Urinary bladder (tissue), 3 donors: ENCODE measurements at regions not wholly inside any gene's neighbourhood (a gene's known extent, or its start where the extent isn't known, plus 50 kb on each side); places are given as distances from the start of the nearest gene placed in this dataset.
"Not testable (repeated sequence)": the region's sequence is repeated elsewhere in the genome, so short reads cannot be mapped to it uniquely, and the experiment has no call there.

Experiments
- DNase-seq: peaks from one replicate; pipeline ENCODE4 v3.0.0-alpha.2; 2015; ENCODE audit errors: extremely low spot score
- H3K27ac ChIP-seq: one replicate; pipeline ENCODE4 v1.5.1; 2013; ENCODE audit warnings: low read depth, mild to moderate bottlenecking, moderate library complexity
- H3K36me3 ChIP-seq: one replicate; pipeline ENCODE4 v1.6.1; 2013; ENCODE audit warnings: mild to moderate bottlenecking, moderate library complexity; ENCODE audit not compliant: insufficient read depth
- H3K4me1 ChIP-seq: one replicate; pipeline ENCODE4 v1.6.1; 2013; ENCODE audit warnings: mild to moderate bottlenecking, moderate library complexity; ENCODE audit not compliant: insufficient read depth
- H3K4me3 ChIP-seq: one replicate; pipeline ENCODE4 v1.5.1; 2013; ENCODE audit warnings: low read depth, low read length
- WGBS: extraction: QIAGEN DNeasy Blood & Tissue Kit; methylation state at CpG from one replicate; pipeline ENCODE4 v1.1.7; 2013; 5-methylcytosine and 5-hydroxymethylcytosine counted together
- donor health status: healthy with polysubstance abuse.
- donor health status: healthy.

- H3K4me3 ChIP-seq = no peak overlapping the region
- H3K27ac ChIP-seq = no peak overlapping the region
- no peaks in the 10 kb centered on the region for H3K4me1 ChIP-seq
- H3K36me3 ChIP-seq = no peaks in the 10 kb centered on the region
- WGBS = 74% methylated on average over 10 of the region's 10 CpGs
- DNase-seq = no peak
These were observed 135.3 kb upstream of the FAM3C start for GRCh38 chr7:121531175-121532070.

- no peak for DNase-seq
- no peaks in the 10 kb centered on the region for H3K4me1 ChIP-seq
- H3K36me3 ChIP-seq = no peaks in the 10 kb centered on the region
- H3K4me3 ChIP-seq = no peak overlapping the region
- peak overlapping the region; percentile 52 for H3K27ac ChIP-seq
- WGBS = 69% methylated on average over 4 of the region's 4 CpGs
These were observed 134.4 kb upstream of the FAM3C start for GRCh38 chr7:121530227-121531174.

GRCh38 chr7:121529003-121529402, 132.9 kb upstream of the FAM3C start:
- no peaks in the 10 kb centered on the region for H3K4me1 ChIP-seq
- no peak for DNase-seq
- 83% methylated on average over 3 of the region's 3 CpGs for WGBS
- no peak overlapping the region for H3K27ac ChIP-seq
- H3K4me3 ChIP-seq = no peak overlapping the region
- H3K36me3 ChIP-seq = no peaks in the 10 kb centered on the region

DNA sequence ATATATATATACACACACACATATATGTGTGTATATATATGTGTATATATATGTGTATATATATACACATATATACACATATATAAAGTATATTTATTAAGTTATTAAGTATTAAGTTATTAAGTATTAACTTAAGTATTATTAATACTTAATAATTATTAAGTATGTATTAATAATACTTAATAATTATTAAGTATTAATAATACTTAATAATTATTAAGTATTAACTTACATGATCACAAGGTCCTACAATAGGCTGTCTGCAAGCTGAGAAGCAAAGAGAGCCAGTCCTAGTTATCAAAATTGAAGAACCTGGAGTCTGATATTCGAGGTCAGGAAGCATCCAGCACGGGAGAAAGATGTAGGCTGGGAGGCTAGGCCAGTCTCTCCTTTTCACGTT, 130.1 kb upstream of the FAM3C start:
- H3K4me3 ChIP-seq, H3K27ac ChIP-seq, DNase-seq, H3K36me3 ChIP-seq, H3K4me1 ChIP-seq: not testable (repeated sequence)
- 79% methylated on average over 3 of the region's 3 CpGs for WGBS

GRCh38 chr7:121525155-121525819, 129.2 kb upstream of the FAM3C start:
- H3K36me3 ChIP-seq = no peaks in the 10 kb centered on the region
- no peak overlapping the region for H3K27ac ChIP-seq
- H3K4me1 ChIP-seq = no peaks in the 10 kb centered on the region
- no peak for DNase-seq
- WGBS = 34% methylated on average over 4 of the region's 4 CpGs
- H3K4me3 ChIP-seq = no peak overlapping the region

DNA sequence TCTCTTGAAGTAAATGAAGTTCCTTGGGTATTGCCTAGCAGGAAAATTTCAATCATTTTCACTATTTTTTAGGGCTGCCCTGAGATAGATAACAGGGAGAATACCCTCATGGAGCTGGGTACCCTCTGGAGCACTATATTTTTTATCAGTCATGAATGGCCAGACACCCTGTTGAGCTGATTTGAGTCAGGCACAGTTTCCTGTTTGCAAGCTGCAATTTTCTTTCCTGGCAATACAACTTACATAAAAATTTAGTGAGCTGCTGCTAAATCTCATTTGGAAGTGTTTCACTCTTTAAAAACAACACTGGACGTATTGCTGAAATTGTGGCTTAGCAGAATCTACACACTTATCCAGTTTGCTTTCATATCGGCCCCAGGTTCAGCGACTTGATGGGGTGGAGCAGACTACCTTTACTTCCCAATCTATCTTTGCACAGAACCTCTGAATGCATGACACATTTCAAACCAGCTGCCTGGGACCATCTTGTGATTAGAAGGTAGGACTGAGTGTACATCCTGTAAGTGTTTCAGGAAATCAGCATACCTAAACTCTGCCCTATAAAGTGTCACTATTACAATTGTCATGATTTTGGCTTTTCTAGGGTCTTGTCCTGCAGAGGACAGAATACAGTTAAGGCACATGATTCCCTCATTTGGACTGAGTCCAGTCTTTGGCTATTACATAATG, 125.7 kb upstream of the FAM3C start:
- H3K27ac ChIP-seq = no peak overlapping the region

GRCh38 chr7:121520911-121521310, 124.8 kb upstream of the FAM3C start:
- 95% methylated on average over 1 of the region's 1 CpG for WGBS
- H3K36me3 ChIP-seq = no peaks in the 10 kb centered on the region
- H3K4me3 ChIP-seq = no peak overlapping the region
- H3K4me1 ChIP-seq = no peaks in the 10 kb centered on the region
- DNase-seq = no peak
- no peak overlapping the region for H3K27ac ChIP-seq

More for the DNA sequence above, 125.7 kb upstream of the FAM3C start:
- DNase-seq = no peak
- no peaks in the 10 kb centered on the region for H3K36me3 ChIP-seq
- no peak overlapping the region for H3K4me3 ChIP-seq
- 26% methylated on average over 3 of the region's 3 CpGs for WGBS
- no peaks in the 10 kb centered on the region for H3K4me1 ChIP-seq

DNA sequence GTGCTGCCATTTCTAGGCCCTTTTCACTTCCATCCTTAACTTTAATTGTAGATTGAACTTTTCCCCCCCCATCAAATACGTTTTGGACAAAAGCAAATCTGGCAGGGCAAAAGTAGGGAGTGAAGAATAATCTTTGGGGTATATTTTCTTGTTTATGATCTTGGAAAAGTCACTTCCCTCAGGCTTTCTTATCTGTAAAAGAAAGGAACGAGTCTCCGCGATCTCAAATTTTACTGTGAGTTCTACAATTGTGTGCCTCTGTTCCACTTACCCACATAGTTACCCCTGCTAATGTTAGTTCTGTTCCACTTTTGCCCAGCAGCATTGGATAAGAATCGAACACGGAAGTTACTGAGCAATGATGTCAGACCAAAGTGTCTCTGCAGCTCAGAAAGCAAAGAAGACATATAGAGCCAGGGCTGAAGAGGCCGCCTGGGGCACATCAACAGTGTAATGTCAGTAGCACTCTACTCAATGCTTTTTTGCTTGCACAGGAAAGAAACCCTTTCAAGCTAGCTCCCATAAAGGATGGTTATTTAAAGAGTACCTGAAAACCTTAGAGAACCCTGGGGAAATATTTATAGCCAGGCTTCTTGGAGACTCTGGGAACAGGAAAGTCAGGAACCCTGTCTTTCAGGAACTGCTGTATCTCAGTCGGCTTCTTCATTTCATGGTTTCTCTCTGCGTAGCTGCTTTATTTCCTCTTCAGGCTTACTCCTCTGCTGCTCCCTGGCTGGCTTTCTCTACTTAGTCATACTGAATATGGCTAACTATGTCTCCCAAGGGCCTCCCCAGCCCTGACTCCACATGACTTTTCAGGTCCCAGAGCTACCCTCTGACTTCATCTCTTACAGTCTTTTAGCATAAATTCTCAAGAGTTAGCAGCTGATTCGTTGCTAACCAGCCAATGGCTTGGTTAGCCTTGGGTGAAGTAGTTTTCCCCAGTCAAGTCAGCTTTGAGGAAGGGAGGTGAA, 123.7 kb upstream of the FAM3C start:
- WGBS = 88% methylated on average over 10 of the region's 10 CpGs
- no peaks in the 10 kb centered on the region for H3K36me3 ChIP-seq
- no peaks in the 10 kb centered on the region for H3K4me1 ChIP-seq
- DNase-seq = no peak
- H3K4me3 ChIP-seq = no peak overlapping the region
- no peak overlapping the region for H3K27ac ChIP-seq

DNA sequence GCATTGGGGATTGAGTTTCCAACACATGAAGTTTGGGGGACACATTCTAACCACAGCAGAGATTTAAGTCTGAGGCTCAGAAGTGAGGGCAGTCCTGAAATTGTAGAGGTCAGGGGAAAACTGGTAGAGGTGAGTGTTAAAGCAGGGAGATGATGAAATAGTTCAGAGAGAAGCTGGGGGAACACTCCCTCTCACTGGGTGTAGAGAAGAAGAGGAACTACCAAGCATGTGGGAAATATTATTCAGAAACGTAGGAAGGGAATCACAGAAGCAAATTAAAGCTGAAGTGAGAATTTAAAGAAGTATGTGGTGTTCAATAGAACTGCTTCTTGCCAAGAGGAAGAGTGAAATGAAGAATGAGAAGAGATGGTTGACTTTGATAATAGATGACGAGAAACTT, 121.5 kb upstream of the FAM3C start:
- H3K4me3 ChIP-seq = no peak overlapping the region
- 79% methylated on average over 2 of the region's 2 CpGs for WGBS
- no peaks in the 10 kb centered on the region for H3K36me3 ChIP-seq
- H3K4me1 ChIP-seq = no peaks in the 10 kb centered on the region
- no peak for DNase-seq
- no peak overlapping the region for H3K27ac ChIP-seq

DNA sequence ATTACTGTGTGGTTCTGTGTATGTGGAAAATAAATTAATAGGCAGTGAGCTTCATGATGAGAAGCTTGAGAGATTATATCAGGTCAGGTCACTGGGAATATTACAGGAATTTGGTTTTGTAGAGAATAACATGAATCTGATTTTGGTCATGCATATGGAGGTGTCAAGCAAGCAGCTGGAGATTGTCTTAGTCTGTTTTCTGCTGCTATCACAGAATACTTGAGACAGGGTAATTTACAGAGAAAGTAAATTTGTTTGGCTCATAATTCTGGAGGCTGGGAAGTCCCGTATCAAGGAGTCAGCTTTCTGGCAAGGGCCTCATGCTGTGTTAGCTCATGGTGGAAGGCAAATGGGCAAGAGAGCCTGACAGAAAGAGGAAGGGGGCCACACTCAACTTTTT, 120.7 kb upstream of the FAM3C start:
- Histone ChIP-seq H3K4me1 (no peaks in the 10 kb centered on the region), H3K4me3 (no peak overlapping the region), H3K36me3 (no peaks in the 10 kb centered on the region), H3K27ac (no peak overlapping the region)
- 38% methylated on average over 1 of the region's 1 CpG for WGBS
- no peak for DNase-seq

DNA sequence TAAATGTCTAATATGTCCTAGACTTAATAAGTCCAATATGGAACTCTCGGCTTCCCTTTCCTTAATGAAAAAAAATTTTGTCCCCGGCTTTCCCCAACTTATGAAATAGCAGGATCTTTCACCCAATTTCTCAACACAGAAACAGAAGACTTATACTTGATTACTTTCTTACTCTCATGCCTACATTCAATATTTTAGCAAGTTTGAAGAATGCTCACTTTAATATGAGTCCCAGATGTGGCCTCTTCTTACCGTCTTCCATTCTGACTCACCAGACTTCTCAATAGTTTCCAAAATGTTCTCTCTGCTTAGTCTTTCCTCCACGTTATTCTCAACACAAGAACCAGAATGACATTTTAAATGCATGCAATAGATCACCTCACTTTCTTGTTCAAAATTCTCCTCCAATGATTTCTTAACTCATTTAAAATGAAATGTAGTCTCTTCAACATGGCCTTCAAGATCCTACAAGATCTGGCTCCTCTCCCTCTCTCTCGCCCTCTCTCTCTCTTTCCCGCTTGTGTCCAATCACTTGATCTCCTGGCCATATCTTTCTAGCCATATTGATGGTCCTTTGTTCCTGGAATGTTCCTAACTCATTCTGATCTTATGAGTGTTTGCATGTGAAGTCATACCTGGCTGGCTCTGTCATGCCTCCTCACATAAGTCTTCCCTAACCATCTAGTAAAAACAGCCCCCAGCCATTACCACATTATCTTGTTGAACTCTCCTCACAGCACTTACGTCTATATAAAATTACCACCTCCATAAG, 119.7 kb upstream of the FAM3C start:
- Histone ChIP-seq H3K27ac (no peak overlapping the region), H3K4me1 (no peaks in the 10 kb centered on the region), H3K4me3 (no peak overlapping the region), H3K36me3 (no peaks in the 10 kb centered on the region)
- WGBS = 91% methylated on average over 7 of the region's 7 CpGs
- no peak for DNase-seq

GRCh38 chr7:121515229-121515628, 119.1 kb upstream of the FAM3C start:
- H3K4me3 ChIP-seq = no peak overlapping the region
- H3K27ac ChIP-seq = no peak overlapping the region
- no peak for DNase-seq
- no peaks in the 10 kb centered on the region for H3K36me3 ChIP-seq
- H3K4me1 ChIP-seq = no peaks in the 10 kb centered on the region
- WGBS = 96% methylated on average over 2 of the region's 2 CpGs
